ENCODE measurements at regions not wholly inside any gene's neighbourhood (a gene's known extent, or its start where the extent isn't known, plus 50 kb on each side); places are given as distances from the start of the nearest gene placed in this dataset.

- H3K4me3 ChIP-seq (ENCODE audit: control insufficient read depth, low read depth, low read length), result no peak overlapping the region
- no peak for DNase-seq (ENCODE audit: low read depth)
- TF ChIP-seq, protein P1, sequence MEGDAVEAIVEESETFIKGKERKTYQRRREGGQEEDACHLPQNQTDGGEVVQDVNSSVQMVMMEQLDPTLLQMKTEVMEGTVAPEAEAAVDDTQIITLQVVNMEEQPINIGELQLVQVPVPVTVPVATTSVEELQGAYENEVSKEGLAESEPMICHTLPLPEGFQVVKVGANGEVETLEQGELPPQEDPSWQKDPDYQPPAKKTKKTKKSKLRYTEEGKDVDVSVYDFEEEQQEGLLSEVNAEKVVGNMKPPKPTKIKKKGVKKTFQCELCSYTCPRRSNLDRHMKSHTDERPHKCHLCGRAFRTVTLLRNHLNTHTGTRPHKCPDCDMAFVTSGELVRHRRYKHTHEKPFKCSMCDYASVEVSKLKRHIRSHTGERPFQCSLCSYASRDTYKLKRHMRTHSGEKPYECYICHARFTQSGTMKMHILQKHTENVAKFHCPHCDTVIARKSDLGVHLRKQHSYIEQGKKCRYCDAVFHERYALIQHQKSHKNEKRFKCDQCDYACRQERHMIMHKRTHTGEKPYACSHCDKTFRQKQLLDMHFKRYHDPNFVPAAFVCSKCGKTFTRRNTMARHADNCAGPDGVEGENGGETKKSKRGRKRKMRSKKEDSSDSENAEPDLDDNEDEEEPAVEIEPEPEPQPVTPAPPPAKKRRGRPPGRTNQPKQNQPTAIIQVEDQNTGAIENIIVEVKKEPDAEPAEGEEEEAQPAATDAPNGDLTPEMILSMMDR (IDR thresholded peaks at IDR 0.05; ENCODE audit: control insufficient read depth, insufficient read depth, low read depth, low read length, missing control alignments), result no peak
These were observed 71.1 kb upstream of the PALS2 start for GRCh38 chr7:24502135-24502488.

DNA sequence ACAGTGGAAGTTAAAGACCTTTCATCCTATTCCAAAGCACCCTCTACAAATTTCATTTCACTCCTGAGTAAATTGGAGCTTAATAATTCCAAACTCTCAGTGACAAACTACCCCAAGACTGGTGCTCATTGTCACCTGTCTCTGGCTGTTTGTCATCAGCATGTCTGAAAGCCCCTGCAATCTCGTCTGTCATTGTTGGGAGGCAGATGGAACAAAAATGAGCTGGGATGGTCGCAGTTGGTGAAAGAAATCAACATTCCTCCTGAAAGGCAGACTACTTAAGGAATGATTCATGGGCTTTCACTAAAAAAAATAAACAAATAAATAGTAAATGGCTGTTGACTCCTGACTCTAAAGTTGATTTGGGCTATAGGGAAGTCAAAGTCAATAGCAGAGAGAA lies 69.7 kb upstream of the PALS2 start:
- no peak overlapping the region for H3K4me3 ChIP-seq (ENCODE audit: control insufficient read depth, low read depth, low read length)
- no peak for DNase-seq (ENCODE audit: low read depth)
- TF ChIP-seq, protein P1 (IDR thresholded peaks at IDR 0.05; ENCODE audit: control insufficient read depth, insufficient read depth, low read depth, low read length, missing control alignments), result no peak

- TF ChIP-seq, protein P1 (IDR thresholded peaks at IDR 0.05; ENCODE audit: control insufficient read depth, insufficient read depth, low read depth, low read length, missing control alignments), result no peak
- DNase-seq (ENCODE audit: low read depth), result no peak
- H3K4me3 ChIP-seq (ENCODE audit: control insufficient read depth, low read depth, low read length), result no peak overlapping the region
These were observed 69.2 kb upstream of the PALS2 start for GRCh38 chr7:24504040-24504439.

- DNase-seq (ENCODE audit: low read depth), result no peak
- TF ChIP-seq, protein P1 (IDR thresholded peaks at IDR 0.05; ENCODE audit: control insufficient read depth, insufficient read depth, low read depth, low read length, missing control alignments), result no peak
- no peak overlapping the region for H3K4me3 ChIP-seq (ENCODE audit: control insufficient read depth, low read depth, low read length)
These were observed 68.4 kb upstream of the PALS2 start for GRCh38 chr7:24504836-24505235.

GRCh38 chr7:24505968-24506367 lies 67.3 kb upstream of the PALS2 start:
- no peak overlapping the region for H3K4me3 ChIP-seq (ENCODE audit: control insufficient read depth, low read depth, low read length)
- DNase-seq (ENCODE audit: low read depth), result no peak
- TF ChIP-seq, protein P1 (IDR thresholded peaks at IDR 0.05; ENCODE audit: control insufficient read depth, insufficient read depth, low read depth, low read length, missing control alignments), result no peak

- TF ChIP-seq, protein P1 (IDR thresholded peaks at IDR 0.05; ENCODE audit: control insufficient read depth, insufficient read depth, low read depth, low read length, missing control alignments), result no peak
- H3K4me3 ChIP-seq (ENCODE audit: control insufficient read depth, low read depth, low read length), result no peak overlapping the region
- no peak for DNase-seq (ENCODE audit: low read depth)
These were observed 64.9 kb upstream of the PALS2 start for GRCh38 chr7:24508316-24508715.

GRCh38 chr7:24510759-24511158 lies 62.5 kb upstream of the PALS2 start:
- no peak overlapping the region for H3K4me3 ChIP-seq (ENCODE audit: control insufficient read depth, low read depth, low read length)
- DNase-seq (ENCODE audit: low read depth), result no peak
- TF ChIP-seq, protein P1 (IDR thresholded peaks at IDR 0.05; ENCODE audit: control insufficient read depth, insufficient read depth, low read depth, low read length, missing control alignments), result no peak

Measured in AG09309 (cell line).